Nephron (organoid): ENCODE measurements at regions not wholly inside any gene's neighbourhood (a gene's known extent, or its start where the extent isn't known, plus 50 kb on each side); places are given as distances from the start of the nearest gene placed in this dataset.
A peak's percentile ranks its signal among the peaks of the same experiment; 100 is the strongest.

Experiments used
- H3K27ac Mint-ChIP-seq, 3 experiments: 2 replicates each; pipeline ENCODE4 v1.8.0; 2020; ENCODE audit warnings: mixed read lengths in 3 of 3, mild to moderate bottlenecking in 2 of 3, moderate library complexity in 1 of 3
- H3K27me3 Mint-ChIP-seq: 2 replicates; pipeline ENCODE4 v1.8.0; 2021; ENCODE audit warnings: low read depth, mild to moderate bottlenecking, moderate library complexity, mixed read lengths
- H3K36me3 Mint-ChIP-seq: 2 replicates; pipeline ENCODE4 v1.8.0; 2020; ENCODE audit warnings: low read depth, mixed read lengths
- H3K4me1 Mint-ChIP-seq: 2 replicates; pipeline ENCODE4 v1.8.0; 2020; ENCODE audit warnings: mixed read lengths
- H3K4me3 Mint-ChIP-seq, 3 experiments: 2 replicates each; pipeline ENCODE4 v1.8.0; 2020; ENCODE audit warnings: mild to moderate bottlenecking in 3 of 3, mixed read lengths in 3 of 3, moderate library complexity in 2 of 3
- H3K9me3 Mint-ChIP-seq: 2 replicates; pipeline ENCODE4 v1.8.0; 2020; ENCODE audit warnings: mixed read lengths
- CTCF ChIP-seq, 3 experiments: fragments of 200-600 bp; sonication (generic); IDR thresholded peaks; one replicate each; pipeline ENCODE4 v1.5.0; 2021; ENCODE audit warnings: antibody characterized with exemption in 3 of 3; ENCODE audit not compliant: unreplicated experiment in 3 of 3

GRCh38 chr15:35308802-35309201 is 223.7 kb upstream of the NANOGP8 start:
- no peaks in the 10 kb centered on the region for H3K9me3 Mint-ChIP-seq
- peaks cover 56% of the 10 kb centered on the region for H3K4me1 Mint-ChIP-seq
- peak overlapping the region; percentile 68 to 98 (median 97) for H3K27ac Mint-ChIP-seq
- no peaks in the 10 kb centered on the region for H3K36me3 Mint-ChIP-seq
- H3K4me3 Mint-ChIP-seq, result peak overlapping the region in 1 of 3 experiments; percentile 76
- H3K27me3 Mint-ChIP-seq, result no peaks in the 10 kb centered on the region
- TF ChIP-seq CTCF (IDR thresholded peaks at IDR 0.05; ENCODE audit: unreplicated experiment in 3 of 3), result no peak

GRCh38 chr15:35307676-35308075 is 222.6 kb upstream of the NANOGP8 start:
- H3K9me3 Mint-ChIP-seq, result no peaks in the 10 kb centered on the region
- no peaks in the 10 kb centered on the region for H3K36me3 Mint-ChIP-seq
- no peaks in the 10 kb centered on the region for H3K27me3 Mint-ChIP-seq
- H3K27ac Mint-ChIP-seq, result peak overlapping the region in 1 of 3 experiments; percentile 91
- TF ChIP-seq CTCF (IDR thresholded peaks at IDR 0.05; ENCODE audit: unreplicated experiment in 3 of 3), result no peak
- H3K4me1 Mint-ChIP-seq, result peaks cover 56% of the 10 kb centered on the region
- no peak overlapping the region for H3K4me3 Mint-ChIP-seq

- H3K27ac Mint-ChIP-seq, result peak overlapping the region; percentile 91 to 98 (median 96)
- H3K4me3 Mint-ChIP-seq, result peak overlapping the region in 1 of 3 experiments; percentile 6
- H3K27me3 Mint-ChIP-seq, result no peaks in the 10 kb centered on the region
- H3K9me3 Mint-ChIP-seq, result no peaks in the 10 kb centered on the region
- no peak for TF ChIP-seq CTCF (IDR thresholded peaks at IDR 0.05; ENCODE audit: unreplicated experiment in 3 of 3)
- H3K4me1 Mint-ChIP-seq, result peaks cover 50% of the 10 kb centered on the region
- H3K36me3 Mint-ChIP-seq, result no peaks in the 10 kb centered on the region
These were observed 221.9 kb upstream of the NANOGP8 start for GRCh38 chr15:35307026-35307425.

GRCh38 chr15:35306361-35306981 is 221.4 kb upstream of the NANOGP8 start:
- TF ChIP-seq CTCF (IDR thresholded peaks at IDR 0.05; ENCODE audit: unreplicated experiment in 3 of 3), result no peak
- no peaks in the 10 kb centered on the region for H3K9me3 Mint-ChIP-seq
- no peaks in the 10 kb centered on the region for H3K36me3 Mint-ChIP-seq

GRCh38 chr15:35305946-35306345 is 220.9 kb upstream of the NANOGP8 start:
- Mint-ChIP-seq H3K27ac (peak overlapping the region; percentile 91 to 98 (median 96)), H3K4me1 (peaks cover 41% of the 10 kb centered on the region), H3K36me3 (no peaks in the 10 kb centered on the region), H3K27me3 (no peaks in the 10 kb centered on the region), H3K9me3 (no peaks in the 10 kb centered on the region), H3K4me3 (no peak overlapping the region)
- TF ChIP-seq CTCF (IDR thresholded peaks at IDR 0.05; ENCODE audit: unreplicated experiment in 3 of 3), result no peak

More at GRCh38 chr15:35306361-35306981, 221.4 kb upstream of the NANOGP8 start:
- Mint-ChIP-seq H3K27me3 (no peaks in the 10 kb centered on the region), H3K27ac (peak overlapping the region; percentile 91 to 98 (median 96)), H3K4me3 (peak overlapping the region in 2 of 3 experiments; percentile 6 to 37), H3K4me1 (peaks cover 44% of the 10 kb centered on the region)

GRCh38 chr15:35305031-35305550 is 220.0 kb upstream of the NANOGP8 start:
- TF ChIP-seq CTCF (IDR thresholded peaks at IDR 0.05; ENCODE audit: unreplicated experiment in 3 of 3), result no peak
- peak overlapping the region; percentile 79 to 96 (median 91) for H3K27ac Mint-ChIP-seq

More at GRCh38 chr15:35305031-35305550, 220.0 kb upstream of the NANOGP8 start:
- H3K27me3 Mint-ChIP-seq, result no peaks in the 10 kb centered on the region
- no peak overlapping the region for H3K4me3 Mint-ChIP-seq
- H3K4me1 Mint-ChIP-seq, result peaks cover 37% of the 10 kb centered on the region
- H3K9me3 Mint-ChIP-seq, result no peaks in the 10 kb centered on the region
- H3K36me3 Mint-ChIP-seq, result no peaks in the 10 kb centered on the region
